Esophagus squamous epithelium (tissue), 5 donors: ENCODE measurements at regions not wholly inside any gene's neighbourhood (a gene's known extent, or its start where the extent isn't known, plus 50 kb on each side); places are given as distances from the start of the nearest gene placed in this dataset.

Source experiments
- DNase-seq: peaks from one replicate; lab custom pipeline; 2025; lab: John Stamatoyannopoulos, UW
- H3K27ac ChIP-seq, 4 donors: fragments of 200-600 bp; sonication (generic); one replicate each; pipeline ENCODE4 v1.5.1; 2016 to 2019; ENCODE audit warnings: mild to moderate bottlenecking in 1 of 4
- H3K27me3 ChIP-seq, 4 donors: fragments of 200-600 bp; sonication (generic); 1 replicate in 3 of 4; 2 replicates in 1 of 4; pipeline versions ENCODE4 v1.5.1 to v1.6.0; 2017 to 2021; ENCODE audit warnings: antibody characterized with exemption in 1 of 4
- H3K36me3 ChIP-seq, 3 donors: fragments of 200-600 bp; sonication (generic); one replicate each; pipeline ENCODE4 v1.5.1; 2016 to 2019
- H3K4me1 ChIP-seq, 3 donors: fragments of 200-600 bp; sonication (generic); one replicate each; pipeline ENCODE4 v1.5.1; 2017 to 2019
- H3K4me3 ChIP-seq, 4 donors: fragments of 200-600 bp; sonication (generic); 1 replicate in 3 of 4; 2 replicates in 1 of 4; pipeline ENCODE4 v1.5.1; 2016 to 2019; ENCODE audit warnings: mild to moderate bottlenecking in 2 of 4, moderate library complexity in 1 of 4
- H3K9me3 ChIP-seq, 3 donors: fragments of 200-600 bp; sonication (generic); one replicate each; pipeline ENCODE4 v1.5.1; 2016 to 2019
- CTCF ChIP-seq, 6 experiments: fragments of 450-650 bp in 4 of 6; fragments of 200-600 bp in 2 of 6; sonication (generic) in 2 of 6; IDR thresholded peaks; one replicate each; pipeline ENCODE4 v1.5.1; 2016 to 2019; ENCODE audit warnings: antibody characterized with exemption in 6 of 6, mild to moderate bottlenecking in 4 of 6, moderate library complexity in 4 of 6
- POLR2A ChIP-seq, 4 donors: fragments of 450-650 bp; IDR thresholded peaks; one replicate each; pipeline ENCODE4 v1.6.1; 2017; ENCODE audit warnings: antibody characterized with exemption in 4 of 4, mild to moderate bottlenecking in 4 of 4, moderate library complexity in 3 of 4
- WGBS, 2 donors: methylation state at CpG; one replicate each; pipeline ENCODE4 v1.1.5; 2018; 5-methylcytosine and 5-hydroxymethylcytosine counted together
- intact Hi-C: fragments of 100-400 bp; cut with DNase I; formaldehyde crosslinking; loops from one replicate; pipeline ENCODE4 v1.15.0; 2022
- donor health status: DM: yes; HTN: yes; CAD: no.

GRCh38 chr5:62042007-62042406, 264.0 kb upstream of the KIF2A start:
- peaks cover 0 to 10% (median 0%) of the 10 kb centered on the region in 4 donors for H3K27me3 ChIP-seq
- intact Hi-C loops = no loop called here
- no peak overlapping the region for H3K4me3 ChIP-seq
- 32 to 47% methylated on average over 3 of the region's 3 CpGs for WGBS, 2 donors
- H3K27ac ChIP-seq = no peak overlapping the region
- DNase-seq = no peak
- H3K4me1 ChIP-seq = no peaks in the 10 kb centered on the region
- H3K36me3 ChIP-seq = no peaks in the 10 kb centered on the region
- TF ChIP-seq POLR2A (IDR thresholded peaks at IDR 0.05) (no peak), CTCF (IDR thresholded peaks at IDR 0.05) (no peak)
- no peaks in the 10 kb centered on the region for H3K9me3 ChIP-seq

GRCh38 chr5:62043289-62044280, 262.4 kb upstream of the KIF2A start:
- DNase-seq = no peak
- Histone ChIP-seq H3K27me3 (no peaks in the 10 kb centered on the region), H3K27ac (no peak overlapping the region), H3K4me1 (no peaks in the 10 kb centered on the region), H3K36me3 (no peaks in the 10 kb centered on the region), H3K9me3 (no peaks in the 10 kb centered on the region), H3K4me3 (no peak overlapping the region)
- intact Hi-C loops = no loop called here
- TF ChIP-seq CTCF (IDR thresholded peaks at IDR 0.05) = no peak
- TF ChIP-seq POLR2A (IDR thresholded peaks at IDR 0.05) = no peak
- WGBS, 2 donors = 15 to 20% methylated on average over 4 of the region's 4 CpGs

- intact Hi-C loops = no loop called here
- TF ChIP-seq POLR2A (IDR thresholded peaks at IDR 0.05) (no peak), CTCF (IDR thresholded peaks at IDR 0.05) (no peak)
- H3K27me3 ChIP-seq = no peaks in the 10 kb centered on the region
- no peak overlapping the region for H3K27ac ChIP-seq
- no peaks in the 10 kb centered on the region for H3K36me3 ChIP-seq
- WGBS, 2 donors = 67 to 77% methylated on average over 2 of the region's 2 CpGs
- no peak for DNase-seq
- H3K9me3 ChIP-seq = no peaks in the 10 kb centered on the region
- no peak overlapping the region for H3K4me3 ChIP-seq
- H3K4me1 ChIP-seq = no peaks in the 10 kb centered on the region
Observed at GRCh38 chr5:62044989-62045388, 261.0 kb upstream of the KIF2A start.

- intact Hi-C loops = no loop called here
- WGBS, 2 donors = 67 to 70% methylated on average over 1 of the region's 1 CpG
- Histone ChIP-seq H3K27me3 (no peaks in the 10 kb centered on the region), H3K36me3 (no peaks in the 10 kb centered on the region), H3K4me3 (no peak overlapping the region), H3K4me1 (no peaks in the 10 kb centered on the region), H3K27ac (no peak overlapping the region), H3K9me3 (no peaks in the 10 kb centered on the region)
- TF ChIP-seq CTCF (IDR thresholded peaks at IDR 0.05) (no peak), POLR2A (IDR thresholded peaks at IDR 0.05) (no peak)
- no peak for DNase-seq
Observed at GRCh38 chr5:62046191-62046590, 259.8 kb upstream of the KIF2A start.

GRCh38 chr5:62051747-62052146, 254.3 kb upstream of the KIF2A start:
- H3K27ac ChIP-seq = no peak overlapping the region
- intact Hi-C loops = no loop called here
- TF ChIP-seq POLR2A (IDR thresholded peaks at IDR 0.05) (no peak), CTCF (IDR thresholded peaks at IDR 0.05) (no peak)
- H3K27me3 ChIP-seq = no peaks in the 10 kb centered on the region
- H3K9me3 ChIP-seq = no peaks in the 10 kb centered on the region
- no peaks in the 10 kb centered on the region for H3K4me1 ChIP-seq
- H3K4me3 ChIP-seq = no peak overlapping the region
- WGBS, 2 donors = 100% methylated on average over 1 of the region's 1 CpG; no CpG with 5 or more reads in 1 of the 2 donors
- no peaks in the 10 kb centered on the region for H3K36me3 ChIP-seq
- no peak for DNase-seq
